ENCODE measurements at regions not wholly inside any gene's neighbourhood (a gene's known extent, or its start where the extent isn't known, plus 50 kb on each side); places are given as distances from the start of the nearest gene placed in this dataset.

DNA sequence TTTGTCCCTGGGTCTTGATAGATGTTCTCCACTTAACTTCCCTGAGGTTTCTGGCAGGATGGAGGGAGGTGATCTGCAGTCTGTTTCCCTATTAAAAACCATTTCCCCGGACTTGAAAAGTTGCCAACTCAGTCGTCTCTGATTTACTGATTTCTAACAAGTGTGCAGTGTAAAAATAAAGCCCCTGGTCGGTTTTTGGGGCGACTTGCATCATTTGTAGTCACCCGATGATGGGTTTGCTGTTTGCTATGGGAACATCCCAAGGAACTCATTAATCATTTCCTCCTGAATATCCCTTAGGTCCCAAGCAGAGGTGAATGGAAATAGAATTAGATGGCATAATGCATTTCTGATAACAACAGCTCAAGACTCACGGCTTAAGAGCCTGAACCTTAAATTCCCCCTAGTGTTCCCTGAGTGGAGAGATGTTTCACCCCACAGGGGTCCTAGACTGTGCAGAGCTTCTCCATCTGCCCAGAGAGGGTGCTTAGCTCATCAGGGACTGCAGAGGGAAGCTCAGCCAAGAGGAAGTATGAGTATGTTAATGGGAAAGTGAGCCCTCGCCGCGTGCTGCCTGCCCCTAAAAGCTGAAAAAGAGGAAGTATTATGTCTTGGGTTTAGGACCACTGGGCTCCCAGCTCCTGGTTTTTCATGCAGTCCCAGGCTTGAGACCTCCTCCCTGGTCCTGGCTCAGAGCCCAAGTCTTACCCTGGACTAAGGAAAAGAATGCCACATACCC, 115.1 kb upstream of the DAP start:
- TF ChIP-seq CTCF (IDR thresholded peaks at IDR 0.05; ENCODE audit: low read depth, low read length), result no peak
- TF ChIP-seq MYC (IDR thresholded peaks at IDR 0.05; ENCODE audit: low read depth, low read length), result peak; percentile 94
- TF ChIP-seq POLR2A (IDR thresholded peaks at IDR 0.05; ENCODE audit: extremely low read depth, insufficient read length), result no peak
